Thyroid gland (tissue), 4 donors: ENCODE measurements at regions not wholly inside any gene's neighbourhood (a gene's known extent, or its start where the extent isn't known, plus 50 kb on each side); places are given as distances from the start of the nearest gene placed in this dataset.
"Not testable (repeated sequence)": the region's sequence is repeated elsewhere in the genome, so short reads cannot be mapped to it uniquely, and the experiment has no call there.

Experiments used
- DNase-seq, 2 donors: peaks; one replicate each; pipeline ENCODE4 v3.0.0-alpha.2; 2019
- H3K27ac ChIP-seq, 3 donors: fragments of 200-600 bp; sonication (generic); 1 replicate in 2 of 3; 2 replicates in 1 of 3; pipeline ENCODE4 v1.5.1; 2016 to 2019; ENCODE audit warnings: mild to moderate bottlenecking in 1 of 3, moderate library complexity in 1 of 3
- H3K27me3 ChIP-seq: fragments of 200-600 bp; sonication (generic); one replicate; pipeline ENCODE4 v1.5.1; 2019
- H3K36me3 ChIP-seq, 2 donors: fragments of 200-600 bp; sonication (generic); one replicate each; pipeline ENCODE4 v1.5.1; 2016 to 2019
- H3K4me1 ChIP-seq, 2 donors: fragments of 200-600 bp; sonication (generic); one replicate each; pipeline ENCODE4 v1.5.1; 2017 to 2019
- H3K4me3 ChIP-seq, 3 donors: fragments of 200-600 bp; sonication (generic); replicated peaks in 1 of 3; 1 replicate in 2 of 3; 2 replicates in 1 of 3; pipeline ENCODE4 v1.5.1; 2016; ENCODE audit warnings: mild to moderate bottlenecking in 1 of 3
- H3K9me3 ChIP-seq: fragments of 200-600 bp; sonication (generic); one replicate; pipeline ENCODE4 v1.5.1; 2017
- POLR2A ChIP-seq, 2 donors: fragments of 450-650 bp; IDR thresholded peaks; one replicate each; pipeline ENCODE4 v1.6.1; 2017; ENCODE audit warnings: antibody characterized with exemption in 2 of 2, mild to moderate bottlenecking in 2 of 2, moderate library complexity in 1 of 2
- WGBS, 2 donors: methylation state at CpG; one replicate each; pipeline ENCODE4 v1.1.5; 2017; 5-methylcytosine and 5-hydroxymethylcytosine counted together
- intact Hi-C: fragments of 100-400 bp; cut with DNase I; formaldehyde crosslinking; loops from one replicate; pipeline ENCODE4 v1.15.1; 2023
- TF ChIP-seq, protein P1 (sequence below), 6 experiments: fragments of 200-600 bp in 3 of 6; fragments of 450-650 bp in 3 of 6; sonication (generic) in 3 of 6; IDR thresholded peaks; one replicate each; pipeline ENCODE4 v1.5.1; 2016 to 2019; ENCODE audit warnings: antibody characterized with exemption in 6 of 6, mild to moderate bottlenecking in 2 of 6, inconsistent platforms in 1 of 6, moderate library complexity in 1 of 6

DNA sequence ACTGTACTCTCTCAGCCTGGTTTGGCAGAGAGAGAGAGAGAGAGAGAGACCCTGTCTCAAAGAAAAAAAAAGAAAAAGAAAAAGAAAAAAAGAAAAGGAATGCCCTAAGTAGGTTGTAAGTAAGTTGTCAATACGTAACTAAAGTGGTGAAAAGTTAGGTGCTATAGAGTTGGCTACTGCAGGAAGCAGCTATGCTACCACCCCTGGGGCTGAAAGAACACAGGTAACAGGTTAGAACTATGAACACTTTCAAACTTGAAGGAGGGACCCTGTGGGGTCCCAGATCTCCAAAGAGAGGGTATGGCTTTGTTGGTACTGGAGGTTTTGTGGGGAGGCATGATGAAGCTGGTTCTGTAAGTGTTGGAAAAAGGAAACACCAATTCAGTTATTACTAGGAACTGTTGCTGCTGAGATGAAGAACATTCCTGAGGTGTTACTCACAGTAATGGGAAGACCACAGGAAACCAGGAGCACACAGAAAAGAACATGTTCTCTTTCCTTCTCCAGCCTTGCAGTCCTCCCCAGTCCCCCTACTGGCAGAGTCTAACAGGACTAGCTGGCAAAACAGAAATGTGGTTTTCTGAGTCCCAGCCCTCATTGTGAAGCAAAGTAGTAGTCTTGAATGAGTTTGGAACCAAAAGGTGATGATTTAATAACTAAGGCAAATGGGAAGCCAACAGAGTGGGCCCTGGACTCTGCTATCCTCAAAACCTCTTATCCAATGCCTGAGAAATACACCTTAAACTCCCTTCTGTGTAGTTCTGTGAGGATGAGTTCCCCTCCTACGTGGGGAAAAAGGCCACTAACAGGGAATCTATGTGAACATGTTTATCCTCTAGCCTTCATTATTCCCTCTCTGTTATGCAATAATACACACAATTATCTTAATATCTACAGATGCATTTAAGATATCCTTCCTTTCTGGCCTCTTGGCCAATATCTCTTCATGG is 427.0 kb upstream of the DDI1 start:
- Histone ChIP-seq H3K9me3 (no peaks in the 10 kb centered on the region), H3K4me1 (no peaks in the 10 kb centered on the region), H3K27ac (no peak overlapping the region), H3K36me3 (no peaks in the 10 kb centered on the region), H3K4me3 (no peak overlapping the region), H3K27me3 (no peaks in the 10 kb centered on the region)
- intact Hi-C loops = no loop called here
- TF ChIP-seq POLR2A (IDR thresholded peaks at IDR 0.05) = no peak
- TF ChIP-seq, protein P1, sequence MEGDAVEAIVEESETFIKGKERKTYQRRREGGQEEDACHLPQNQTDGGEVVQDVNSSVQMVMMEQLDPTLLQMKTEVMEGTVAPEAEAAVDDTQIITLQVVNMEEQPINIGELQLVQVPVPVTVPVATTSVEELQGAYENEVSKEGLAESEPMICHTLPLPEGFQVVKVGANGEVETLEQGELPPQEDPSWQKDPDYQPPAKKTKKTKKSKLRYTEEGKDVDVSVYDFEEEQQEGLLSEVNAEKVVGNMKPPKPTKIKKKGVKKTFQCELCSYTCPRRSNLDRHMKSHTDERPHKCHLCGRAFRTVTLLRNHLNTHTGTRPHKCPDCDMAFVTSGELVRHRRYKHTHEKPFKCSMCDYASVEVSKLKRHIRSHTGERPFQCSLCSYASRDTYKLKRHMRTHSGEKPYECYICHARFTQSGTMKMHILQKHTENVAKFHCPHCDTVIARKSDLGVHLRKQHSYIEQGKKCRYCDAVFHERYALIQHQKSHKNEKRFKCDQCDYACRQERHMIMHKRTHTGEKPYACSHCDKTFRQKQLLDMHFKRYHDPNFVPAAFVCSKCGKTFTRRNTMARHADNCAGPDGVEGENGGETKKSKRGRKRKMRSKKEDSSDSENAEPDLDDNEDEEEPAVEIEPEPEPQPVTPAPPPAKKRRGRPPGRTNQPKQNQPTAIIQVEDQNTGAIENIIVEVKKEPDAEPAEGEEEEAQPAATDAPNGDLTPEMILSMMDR (IDR thresholded peaks at IDR 0.05) = no peak
- no peak for DNase-seq
- WGBS, 2 donors = 44 to 47% methylated on average over 2 of the region's 2 CpGs

DNA sequence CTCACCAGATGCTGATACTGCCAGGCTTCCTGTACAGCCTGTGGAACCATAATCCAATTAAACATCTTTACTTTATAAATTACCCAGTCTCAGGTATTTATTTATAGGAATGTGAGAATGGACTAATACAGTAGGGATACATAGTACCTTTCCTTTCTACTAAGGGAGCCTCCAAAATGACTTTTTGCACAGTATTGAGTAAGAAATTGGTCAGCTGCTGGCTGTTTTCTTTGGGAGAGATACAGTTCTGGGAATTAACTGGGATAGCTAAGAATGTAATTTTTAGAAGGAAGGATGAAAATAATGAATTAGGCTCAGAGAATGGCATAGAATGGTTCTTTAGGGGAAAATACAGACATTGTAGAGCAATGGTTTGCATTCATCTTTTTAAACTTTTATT is 426.0 kb upstream of the DDI1 start:
- no peaks in the 10 kb centered on the region for H3K36me3 ChIP-seq
- no peak for DNase-seq
- no peak overlapping the region for H3K27ac ChIP-seq
- no peaks in the 10 kb centered on the region for H3K9me3 ChIP-seq
- TF ChIP-seq POLR2A (IDR thresholded peaks at IDR 0.05) = no peak
- TF ChIP-seq, protein P1 (IDR thresholded peaks at IDR 0.05) = no peak
- H3K4me1 ChIP-seq = no peaks in the 10 kb centered on the region
- intact Hi-C loops = no loop called here
- no peaks in the 10 kb centered on the region for H3K27me3 ChIP-seq
- H3K4me3 ChIP-seq = no peak overlapping the region

- H3K27ac ChIP-seq, H3K4me3 ChIP-seq, H3K9me3 ChIP-seq, DNase-seq, intact Hi-C loops, H3K36me3 ChIP-seq, H3K4me1 ChIP-seq, H3K27me3 ChIP-seq: not testable (repeated sequence)
- WGBS, 2 donors = 75 to 80% methylated on average over 5 to 7 of the region's 7 CpGs
Measured at GRCh38 chr11:103611526-103612260, 424.7 kb upstream of the DDI1 start.

DNA sequence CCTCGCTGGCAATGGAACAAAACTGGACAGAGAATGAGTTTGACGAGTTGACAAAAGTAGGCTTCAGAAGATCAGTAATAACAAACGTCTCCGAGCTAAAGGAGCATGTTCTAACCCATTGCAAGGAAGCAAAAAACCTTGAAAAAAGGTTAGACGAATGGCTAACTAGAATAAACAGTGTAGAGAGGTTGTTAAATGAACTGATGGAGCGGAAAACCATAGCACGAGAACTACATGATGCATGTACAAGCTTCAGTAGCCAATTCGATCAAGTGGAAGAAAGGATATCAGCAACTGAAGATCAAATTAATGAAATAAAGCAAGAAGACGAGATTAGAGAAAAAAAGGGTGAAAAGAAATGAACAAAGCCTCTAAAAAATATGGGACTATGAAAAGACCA is 424.0 kb upstream of the DDI1 start:
- H3K36me3 ChIP-seq, H3K4me3 ChIP-seq, intact Hi-C loops, H3K4me1 ChIP-seq, H3K9me3 ChIP-seq, DNase-seq, H3K27me3 ChIP-seq, H3K27ac ChIP-seq: not testable (repeated sequence)
- WGBS, 2 donors = 49 to 57% methylated on average over 9 of the region's 9 CpGs

DNA sequence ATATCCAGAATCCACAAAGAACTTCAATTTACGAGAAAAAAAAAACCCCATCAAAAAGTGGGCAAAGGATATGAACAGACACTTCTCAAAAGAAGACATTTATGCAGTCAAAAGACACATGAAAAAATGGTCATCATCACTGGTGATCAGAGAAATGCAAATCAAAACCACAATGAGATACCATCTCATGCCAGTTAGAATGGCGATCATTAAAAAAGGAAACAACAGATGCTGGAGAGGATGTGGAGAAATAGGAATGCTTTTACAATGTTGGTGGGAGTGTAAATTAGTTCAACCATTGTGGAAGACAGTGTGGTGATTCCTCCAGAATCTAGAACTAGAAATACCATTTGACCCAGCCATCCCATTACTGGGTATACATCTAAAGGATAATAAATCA is 419.9 kb upstream of the DDI1 start:
- H3K4me1 ChIP-seq, H3K27me3 ChIP-seq, H3K27ac ChIP-seq, H3K4me3 ChIP-seq, intact Hi-C loops, DNase-seq, H3K9me3 ChIP-seq, H3K36me3 ChIP-seq: not testable (repeated sequence)
- WGBS, 2 donors = 93 to 96% methylated on average over 2 of the region's 2 CpGs

DNA sequence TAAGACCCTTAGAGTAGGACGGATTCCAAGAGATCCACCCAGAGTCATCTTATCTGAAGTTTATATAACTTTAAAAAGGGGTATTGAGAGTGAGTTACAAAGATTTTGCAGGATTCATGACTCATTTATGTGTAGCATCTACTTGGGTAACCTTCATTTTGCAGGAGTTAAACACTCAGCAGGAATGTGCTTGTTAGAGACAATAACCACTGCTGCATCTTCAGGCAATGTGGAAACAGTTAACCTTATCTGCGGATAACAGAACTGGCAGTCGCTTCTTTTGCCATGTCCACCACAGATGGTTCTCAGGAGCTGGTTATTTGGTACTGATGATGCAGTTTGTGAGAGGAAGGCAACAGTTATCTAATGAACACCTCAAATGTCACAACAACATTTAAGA is 417.9 kb upstream of the DDI1 start:
- intact Hi-C loops = no loop called here
- H3K4me3 ChIP-seq = no peak overlapping the region

More for the DNA sequence above, 417.9 kb upstream of the DDI1 start:
- Histone ChIP-seq H3K27ac (no peak overlapping the region), H3K36me3 (no peaks in the 10 kb centered on the region), H3K9me3 (no peaks in the 10 kb centered on the region), H3K4me1 (no peaks in the 10 kb centered on the region), H3K27me3 (no peaks in the 10 kb centered on the region)
- DNase-seq = no peak
- WGBS, 2 donors = 83 to 89% methylated on average over 3 of the region's 3 CpGs
- TF ChIP-seq, protein P1 (IDR thresholded peaks at IDR 0.05) = no peak
- TF ChIP-seq POLR2A (IDR thresholded peaks at IDR 0.05) = no peak
